Ectodermal cell (in vitro differentiated cells): ENCODE measurements at regions not wholly inside any gene's neighbourhood (a gene's known extent, or its start where the extent isn't known, plus 50 kb on each side); places are given as distances from the start of the nearest gene placed in this dataset.
"Not testable (repeated sequence)": the region's sequence is repeated elsewhere in the genome, so short reads cannot be mapped to it uniquely, and the experiment has no call there.

Experiments used
- H3K27ac ChIP-seq: 2 replicates; pipeline ENCODE4 v1.7.0; 2013; ENCODE audit warnings: mild to moderate bottlenecking, low read depth, low read length; ENCODE audit not compliant: insufficient read depth, poor library complexity, severe bottlenecking
- H3K27me3 ChIP-seq: 2 replicates; pipeline ENCODE4 v1.7.0; 2013; ENCODE audit warnings: mild to moderate bottlenecking, low read length; ENCODE audit not compliant: insufficient read depth, control insufficient read depth, poor library complexity, severe bottlenecking
- H3K36me3 ChIP-seq: one replicate; pipeline ENCODE4 v1.7.0; 2013; ENCODE audit warnings: low read length; ENCODE audit not compliant: control insufficient read depth, insufficient read depth
- H3K4me1 ChIP-seq: one replicate; pipeline ENCODE4 v1.7.0; 2013; ENCODE audit warnings: low read length; ENCODE audit not compliant: control insufficient read depth, insufficient read depth
- H3K4me3 ChIP-seq: 2 replicates; pipeline ENCODE4 v1.7.0; 2013; ENCODE audit warnings: low read depth, low read length, control low read depth; ENCODE audit not compliant: insufficient read depth
- H3K9me3 ChIP-seq: 2 replicates; pipeline ENCODE4 v1.7.0; 2013; ENCODE audit warnings: mild to moderate bottlenecking, low read length, moderate library complexity; ENCODE audit not compliant: control insufficient read depth
- WGBS, 2 experiments: methylation state at CpG; one replicate each; pipeline ENCODE4 v1.1.7; 2013; ENCODE audit warnings: missing lambda C conversion rate in 2 of 2; 5-methylcytosine and 5-hydroxymethylcytosine counted together

DNA sequence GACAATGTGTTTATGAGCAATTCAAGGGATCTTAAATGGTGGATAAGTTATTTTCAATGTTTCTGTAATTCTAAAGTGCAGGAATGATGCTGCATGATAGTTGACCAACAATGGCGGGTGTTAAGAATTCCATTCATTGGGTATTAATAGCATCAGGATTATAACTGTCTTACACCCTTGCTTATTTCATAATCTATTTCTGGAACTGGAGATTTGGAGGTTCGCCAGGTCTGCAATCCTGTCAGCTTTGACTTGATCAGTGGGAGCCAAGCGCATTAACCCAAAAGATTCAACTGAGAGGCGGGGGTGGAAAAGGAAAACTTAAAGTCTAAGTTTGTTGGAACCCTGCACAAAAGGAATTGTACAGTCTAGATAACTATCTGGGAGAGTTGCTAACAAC, 114.9 kb upstream of the ZEB1 start:
- 87 to 92% methylated on average over 3 to 4 of the region's 4 CpGs for WGBS, 2 experiments
- no peaks in the 10 kb centered on the region for H3K4me1 ChIP-seq
- no peaks in the 10 kb centered on the region for H3K36me3 ChIP-seq
- no peak overlapping the region for H3K4me3 ChIP-seq
- no peaks in the 10 kb centered on the region for H3K27me3 ChIP-seq
- no peak overlapping the region for H3K27ac ChIP-seq
- H3K9me3 ChIP-seq: no peaks in the 10 kb centered on the region

DNA sequence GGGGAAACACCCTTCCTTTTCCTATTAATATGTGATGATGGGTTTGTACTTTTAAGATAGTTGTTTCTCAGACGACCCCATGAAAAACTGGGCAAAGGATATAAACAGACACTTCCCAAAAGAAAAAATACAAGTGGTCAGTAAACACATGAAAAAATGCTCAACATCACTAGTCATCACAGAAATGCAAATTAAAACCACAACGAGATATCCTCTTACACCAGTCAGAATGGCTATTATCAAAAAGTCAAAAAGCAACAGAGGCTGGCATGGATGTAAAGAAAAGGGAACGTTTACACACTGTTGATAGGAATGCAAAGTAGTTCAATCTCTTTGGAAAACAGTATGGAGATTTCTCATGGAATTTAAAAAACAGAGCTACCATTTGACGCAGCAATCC, 111.4 kb upstream of the ZEB1 start:
- Histone ChIP-seq H3K4me1 (no peaks in the 10 kb centered on the region), H3K4me3 (no peak overlapping the region), H3K27ac (no peak overlapping the region), H3K27me3 (no peaks in the 10 kb centered on the region), H3K36me3 (no peaks in the 10 kb centered on the region), H3K9me3 (no peaks in the 10 kb centered on the region)
- 67 to 89% methylated on average over 2 to 3 of the region's 4 CpGs for WGBS, 2 experiments

DNA sequence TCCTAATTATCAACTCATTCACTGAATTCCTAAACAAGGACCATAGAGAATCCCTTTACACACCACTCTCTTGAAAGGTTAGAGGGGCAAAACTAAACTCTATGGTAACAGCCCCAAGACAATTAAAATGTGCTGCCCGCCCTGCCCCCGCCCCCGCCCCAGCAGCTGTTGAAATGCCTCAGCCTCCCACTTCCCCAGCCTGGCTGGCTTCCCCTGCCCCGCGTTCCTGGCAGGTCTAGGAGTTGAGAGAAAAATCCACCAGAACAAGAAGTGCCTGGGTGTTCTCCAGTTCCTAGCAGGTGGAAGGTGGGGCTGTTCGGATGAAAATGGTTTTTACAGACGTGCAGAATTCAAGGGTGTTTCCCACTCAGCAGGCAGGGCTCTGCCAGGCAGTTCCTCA, 109.5 kb upstream of the ZEB1 start:
- no peaks in the 10 kb centered on the region for H3K4me1 ChIP-seq
- no peaks in the 10 kb centered on the region for H3K9me3 ChIP-seq
- no peak overlapping the region for H3K27ac ChIP-seq
- 86 to 94% methylated on average over 4 to 6 of the region's 7 CpGs for WGBS, 2 experiments
- no peaks in the 10 kb centered on the region for H3K36me3 ChIP-seq
- H3K4me3 ChIP-seq: no peak overlapping the region
- no peaks in the 10 kb centered on the region for H3K27me3 ChIP-seq

DNA sequence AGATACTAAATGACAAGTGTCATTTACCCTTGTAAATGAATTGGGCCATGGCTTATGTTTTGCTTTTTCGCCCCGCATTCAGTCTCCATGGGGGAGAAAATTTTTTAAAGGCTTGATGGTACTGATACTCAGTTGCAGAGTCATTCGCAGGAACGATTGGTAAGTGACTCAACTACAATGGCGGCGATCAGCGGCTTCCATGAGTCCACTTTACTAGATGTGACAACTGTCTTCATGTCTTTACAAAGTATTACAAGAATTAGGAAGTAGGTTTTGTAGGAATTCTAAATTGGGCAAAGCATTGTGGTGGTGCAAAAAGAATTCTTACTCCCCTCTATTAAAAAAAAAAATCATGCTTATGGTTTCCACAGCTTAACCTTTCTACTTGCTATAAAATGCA, 108.8 kb upstream of the ZEB1 start:
- Histone ChIP-seq H3K27me3 (no peaks in the 10 kb centered on the region), H3K4me3 (no peak overlapping the region), H3K9me3 (no peaks in the 10 kb centered on the region), H3K27ac (no peak overlapping the region), H3K4me1 (no peaks in the 10 kb centered on the region), H3K36me3 (no peaks in the 10 kb centered on the region)
- WGBS, 2 experiments: 94 to 95% methylated on average over 7 of the region's 7 CpGs

- no peaks in the 10 kb centered on the region for H3K27me3 ChIP-seq
- H3K36me3 ChIP-seq: no peaks in the 10 kb centered on the region
- H3K4me3 ChIP-seq: no peak overlapping the region
- no peak overlapping the region for H3K27ac ChIP-seq
- H3K9me3 ChIP-seq: no peaks in the 10 kb centered on the region
- H3K4me1 ChIP-seq: no peaks in the 10 kb centered on the region
- 87 to 92% methylated on average over 1 of the region's 1 CpG for WGBS, 2 experiments
Observed at GRCh38 chr10:31213959-31214358, 105.1 kb upstream of the ZEB1 start.

DNA sequence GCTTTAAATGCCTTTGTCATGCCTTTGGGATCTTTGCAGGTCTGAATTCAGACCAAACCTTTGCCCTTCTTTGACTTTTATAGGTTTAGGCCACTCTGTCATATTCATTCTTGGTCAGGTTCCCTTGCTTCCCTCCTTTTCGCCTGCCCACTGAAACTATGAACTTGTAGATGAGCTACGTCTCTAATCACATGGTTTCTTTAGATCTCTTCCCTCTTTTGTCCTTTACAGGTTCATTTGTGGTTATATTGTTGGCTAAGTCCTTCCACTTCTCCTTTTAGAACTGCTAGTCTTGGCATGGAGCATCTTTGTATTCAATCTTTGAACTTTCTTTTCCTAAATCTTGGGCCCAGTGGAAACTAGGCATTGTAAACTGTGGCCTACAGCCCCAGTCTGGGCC, 104.0 kb upstream of the ZEB1 start:
- Histone ChIP-seq H3K9me3 (no peaks in the 10 kb centered on the region), H3K4me3 (no peak overlapping the region), H3K27ac (no peak overlapping the region), H3K4me1 (no peaks in the 10 kb centered on the region), H3K36me3 (no peaks in the 10 kb centered on the region), H3K27me3 (no peaks in the 10 kb centered on the region)
- 92 to 94% methylated on average over 2 of the region's 2 CpGs for WGBS, 2 experiments

DNA sequence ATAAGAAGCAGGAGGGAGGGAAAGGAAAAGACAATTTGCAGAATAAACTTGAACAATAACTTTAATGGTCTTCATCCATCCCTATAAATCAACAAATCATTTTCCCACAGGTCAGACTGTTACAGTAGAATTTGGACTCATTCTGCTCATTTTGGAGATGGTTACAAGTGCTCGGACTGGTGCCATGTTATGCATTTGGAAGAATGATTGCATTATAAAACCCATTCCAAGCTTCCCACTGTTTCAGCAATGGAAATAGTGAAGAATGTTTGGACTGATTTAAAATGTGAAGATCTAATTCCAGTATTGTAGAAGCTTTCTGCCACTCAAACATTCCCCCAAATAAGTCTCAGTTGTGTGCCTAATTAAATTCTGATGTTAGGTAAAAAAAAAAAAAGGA, 99.7 kb upstream of the ZEB1 start:
- WGBS, 2 experiments: 95 to 100% methylated on average over 1 of the region's 1 CpG
- Histone ChIP-seq H3K27me3 (no peaks in the 10 kb centered on the region), H3K4me3 (no peak overlapping the region), H3K36me3 (no peaks in the 10 kb centered on the region), H3K27ac (no peak overlapping the region), H3K4me1 (no peaks in the 10 kb centered on the region), H3K9me3 (no peaks in the 10 kb centered on the region)

GRCh38 chr10:31228780-31229179, 90.2 kb upstream of the ZEB1 start:
- H3K36me3 ChIP-seq, H3K4me1 ChIP-seq, H3K9me3 ChIP-seq, H3K27me3 ChIP-seq, H3K27ac ChIP-seq, H3K4me3 ChIP-seq: not testable (repeated sequence)
- 92 to 98% methylated on average over 4 of the region's 4 CpGs for WGBS, 2 experiments

DNA sequence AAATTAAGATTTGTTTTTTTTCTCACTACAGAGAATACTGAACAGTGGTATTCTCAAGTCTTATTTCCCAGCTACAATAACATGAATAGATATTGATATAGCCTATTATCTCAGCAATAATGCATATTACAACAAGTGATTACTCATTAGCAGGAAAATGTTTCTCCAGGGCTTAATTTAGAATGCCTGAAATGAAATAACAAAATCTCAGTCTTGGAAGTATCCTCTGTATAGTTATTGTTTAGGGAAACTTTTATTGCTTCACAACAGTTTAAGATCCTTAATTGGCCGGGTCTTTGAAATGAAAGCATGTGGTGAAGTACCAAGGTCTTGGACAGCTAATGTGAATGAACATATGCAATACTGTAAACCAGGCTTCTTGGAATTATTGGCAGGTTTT, 79.1 kb upstream of the ZEB1 start:
- H3K27ac ChIP-seq: no peak overlapping the region
- no peaks in the 10 kb centered on the region for H3K36me3 ChIP-seq
- H3K4me3 ChIP-seq: no peak overlapping the region
- no peaks in the 10 kb centered on the region for H3K9me3 ChIP-seq
- 93 to 95% methylated on average over 1 of the region's 1 CpG for WGBS, 2 experiments
- H3K27me3 ChIP-seq: no peaks in the 10 kb centered on the region
- H3K4me1 ChIP-seq: no peaks in the 10 kb centered on the region

DNA sequence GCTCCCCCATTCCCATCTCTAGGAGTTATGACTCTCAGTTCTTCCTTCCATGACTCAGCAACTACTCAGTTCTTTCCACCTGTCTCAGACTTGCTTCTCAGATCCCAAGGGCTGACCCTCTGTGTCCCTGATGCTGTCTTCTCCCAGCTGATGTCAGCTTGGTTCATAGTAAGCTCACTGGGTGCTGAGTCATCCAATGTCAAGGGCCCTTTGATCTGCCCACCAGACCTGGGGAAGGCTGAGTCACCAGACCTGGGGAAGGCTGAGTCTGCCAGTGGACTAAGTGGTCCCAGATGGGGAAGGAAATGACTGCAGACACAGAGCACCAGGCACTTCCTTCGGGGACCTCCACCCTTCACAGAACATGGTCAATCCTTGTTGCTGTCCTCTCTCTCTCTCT, 76.1 kb upstream of the ZEB1 start:
- no peak overlapping the region for H3K4me3 ChIP-seq
- no peaks in the 10 kb centered on the region for H3K27me3 ChIP-seq
- no peak overlapping the region for H3K27ac ChIP-seq
- WGBS, 2 experiments: 64% methylated on average over 1 of the region's 1 CpG; no CpG with 5 or more reads in 1 of the 2 experiments
- no peaks in the 10 kb centered on the region for H3K4me1 ChIP-seq
- no peaks in the 10 kb centered on the region for H3K36me3 ChIP-seq
- H3K9me3 ChIP-seq: no peaks in the 10 kb centered on the region

GRCh38 chr10:31251118-31251517, 67.9 kb upstream of the ZEB1 start:
- not testable (repeated sequence) for H3K27ac ChIP-seq, H3K9me3 ChIP-seq, H3K27me3 ChIP-seq, H3K4me3 ChIP-seq, H3K36me3 ChIP-seq, H3K4me1 ChIP-seq
- whole genome bisulfite sequencing, 2 experiments: 100% methylated on average over 2 of the region's 4 CpGs; no CpG with 5 or more reads in 1 of the 2 experiments
